Putamen (tissue), 1 donor: ENCODE measurements at regions not wholly inside any gene's neighbourhood (a gene's known extent, or its start where the extent isn't known, plus 50 kb on each side); places are given as distances from the start of the nearest gene placed in this dataset.

Source experiments
- DNase-seq: peaks from one replicate; pipeline ENCODE4 v3.0.0-alpha.2; 2016; ENCODE audit warnings: low spot score

- DNase-seq, result no peak
These were observed 254.8 kb downstream of the HTR7 start for GRCh38 chr10:90602862-90603610.

- DNase-seq, result no peak
These were observed 253.2 kb downstream of the HTR7 start for GRCh38 chr10:90604636-90605035.

GRCh38 chr10:90605506-90605905 is 252.3 kb downstream of the HTR7 start:
- DNase-seq, result no peak

GRCh38 chr10:90612276-90612675 is 245.6 kb downstream of the HTR7 start:
- DNase-seq, result no peak

GRCh38 chr10:90614631-90615030 is 243.2 kb downstream of the HTR7 start:
- DNase-seq, result no peak

- no peak for DNase-seq
These were observed 236.3 kb downstream of the HTR7 start for GRCh38 chr10:90621577-90621976.

- DNase-seq, result no peak
These were observed 222.6 kb downstream of the HTR7 start for GRCh38 chr10:90635111-90635765.

- DNase-seq, result no peak
These were observed 217.1 kb downstream of the HTR7 start for GRCh38 chr10:90640756-90641155.

- DNase-seq, result no peak
These were observed 216.1 kb downstream of the HTR7 start for GRCh38 chr10:90641731-90642130.

GRCh38 chr10:90642136-90642535 is 215.7 kb downstream of the HTR7 start:
- DNase-seq, result no peak

- DNase-seq, result no peak
These were observed 215.2 kb downstream of the HTR7 start for GRCh38 chr10:90642650-90643049.

GRCh38 chr10:90644165-90644564 is 213.7 kb downstream of the HTR7 start:
- no peak for DNase-seq

- DNase-seq, result no peak
These were observed 207.0 kb downstream of the HTR7 start for GRCh38 chr10:90650858-90651257.

- DNase-seq, result no peak
These were observed 205.3 kb downstream of the HTR7 start for GRCh38 chr10:90652519-90652918.

- no peak for DNase-seq
These were observed 199.0 kb downstream of the HTR7 start for GRCh38 chr10:90658791-90659190.

- no peak for DNase-seq
These were observed 191.8 kb downstream of the HTR7 start for GRCh38 chr10:90665905-90666662.

- DNase-seq, result no peak
These were observed 183.4 kb downstream of the HTR7 start for GRCh38 chr10:90674461-90674860.

GRCh38 chr10:90674928-90675327 is 182.9 kb downstream of the HTR7 start:
- DNase-seq, result no peak

- DNase-seq, result no peak
These were observed 182.2 kb downstream of the HTR7 start for GRCh38 chr10:90675621-90676020.
